ENCODE measurements at regions not wholly inside any gene's neighbourhood (a gene's known extent, or its start where the extent isn't known, plus 50 kb on each side); places are given as distances from the start of the nearest gene placed in this dataset.

- TF ChIP-seq CTCF (IDR thresholded peaks at IDR 0.05 in 4 of 5, conservative IDR thresholded peaks at IDR 0.05 in 1 of 5) (no peak), POLR2A (IDR thresholded peaks at IDR 0.05) (no peak)
These were observed 362.2 kb upstream of the EMCN start for GRCh38 chr4:100880011-100880410.

All from gastrocnemius medialis (tissue), 4 donors.